LNCAP (cell line): ENCODE measurements at regions not wholly inside any gene's neighbourhood (a gene's known extent, or its start where the extent isn't known, plus 50 kb on each side); places are given as distances from the start of the nearest gene placed in this dataset.
A peak's percentile ranks its signal among the peaks of the same experiment; 100 is the strongest.

Experiments used
- TF ChIP-seq, protein P1 (sequence below): fragments of 450-650 bp; IDR thresholded peaks from 2 replicates; pipeline ENCODE4 v1.5.1; 2017; ENCODE audit warnings: mild to moderate bottlenecking

DNA sequence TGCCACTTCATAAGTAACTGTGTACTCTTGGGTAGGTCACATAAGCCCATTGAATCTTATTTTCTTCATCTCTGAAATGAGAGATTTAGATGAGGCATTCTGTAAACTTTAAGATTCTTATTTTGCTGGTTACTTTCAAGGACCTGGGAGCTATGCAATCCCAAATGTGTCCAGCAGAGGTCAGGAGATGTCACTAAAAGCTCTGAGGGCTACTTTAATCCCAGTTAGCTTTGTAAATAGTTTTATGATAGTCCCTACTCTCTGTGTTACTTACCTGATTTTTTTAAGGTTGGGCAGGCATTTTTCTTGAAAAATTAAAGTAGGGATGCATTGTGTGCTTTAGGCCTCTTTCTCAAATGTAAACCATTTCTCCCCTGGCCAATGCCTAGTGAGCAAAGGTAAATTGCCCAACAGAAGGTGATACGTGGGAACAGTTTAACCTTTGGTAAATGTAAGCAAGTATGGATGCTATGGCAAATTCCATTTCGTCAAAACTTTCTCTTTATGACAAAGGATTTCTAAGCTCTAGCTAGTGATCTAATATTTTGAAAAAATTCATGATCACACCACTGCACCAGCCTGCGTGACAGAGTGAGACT lies 57.1 kb upstream of the WSB1 start:
- TF ChIP-seq, protein P1, sequence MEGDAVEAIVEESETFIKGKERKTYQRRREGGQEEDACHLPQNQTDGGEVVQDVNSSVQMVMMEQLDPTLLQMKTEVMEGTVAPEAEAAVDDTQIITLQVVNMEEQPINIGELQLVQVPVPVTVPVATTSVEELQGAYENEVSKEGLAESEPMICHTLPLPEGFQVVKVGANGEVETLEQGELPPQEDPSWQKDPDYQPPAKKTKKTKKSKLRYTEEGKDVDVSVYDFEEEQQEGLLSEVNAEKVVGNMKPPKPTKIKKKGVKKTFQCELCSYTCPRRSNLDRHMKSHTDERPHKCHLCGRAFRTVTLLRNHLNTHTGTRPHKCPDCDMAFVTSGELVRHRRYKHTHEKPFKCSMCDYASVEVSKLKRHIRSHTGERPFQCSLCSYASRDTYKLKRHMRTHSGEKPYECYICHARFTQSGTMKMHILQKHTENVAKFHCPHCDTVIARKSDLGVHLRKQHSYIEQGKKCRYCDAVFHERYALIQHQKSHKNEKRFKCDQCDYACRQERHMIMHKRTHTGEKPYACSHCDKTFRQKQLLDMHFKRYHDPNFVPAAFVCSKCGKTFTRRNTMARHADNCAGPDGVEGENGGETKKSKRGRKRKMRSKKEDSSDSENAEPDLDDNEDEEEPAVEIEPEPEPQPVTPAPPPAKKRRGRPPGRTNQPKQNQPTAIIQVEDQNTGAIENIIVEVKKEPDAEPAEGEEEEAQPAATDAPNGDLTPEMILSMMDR = peak; percentile 94

DNA sequence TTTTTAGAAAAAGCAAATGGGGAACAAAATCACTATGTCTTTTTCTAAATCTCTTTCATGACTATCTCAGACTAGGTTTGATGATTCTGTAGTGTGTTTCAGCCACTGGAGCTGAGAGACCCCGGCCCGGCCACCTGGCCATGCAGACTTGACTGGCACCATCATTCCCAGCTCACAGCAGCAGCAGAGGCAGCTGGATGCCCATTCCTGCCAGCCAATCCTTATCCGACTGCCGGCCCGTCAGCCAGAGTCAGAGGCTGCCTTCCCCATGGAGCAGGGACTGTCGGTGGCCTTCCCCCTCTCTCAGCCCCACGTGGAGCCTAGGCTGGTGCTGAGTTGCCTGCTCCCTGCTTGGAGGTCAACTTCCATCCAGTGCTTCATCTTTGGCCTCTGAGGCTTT lies 56.0 kb upstream of the WSB1 start:
- TF ChIP-seq, protein P1 = no peak

DNA sequence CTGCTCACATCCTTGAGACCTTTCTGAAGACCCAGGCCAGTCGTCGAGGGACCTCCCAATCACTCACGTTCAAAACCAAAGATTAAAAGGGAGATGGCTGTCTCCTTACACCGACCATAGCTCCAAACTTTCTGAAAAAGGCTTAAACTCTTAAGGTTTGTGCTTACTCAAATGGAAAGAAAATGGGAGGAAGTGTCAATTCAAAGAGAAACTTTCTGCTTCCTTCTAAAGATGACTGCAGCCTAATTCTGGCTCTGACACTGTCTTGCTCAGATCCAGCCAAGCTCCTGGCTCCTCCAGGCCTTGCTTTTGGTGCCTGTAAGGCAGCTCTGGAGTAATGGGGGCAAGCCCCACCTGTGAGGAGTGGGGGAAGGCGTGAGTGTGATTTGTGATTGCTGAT lies 54.9 kb upstream of the WSB1 start:
- TF ChIP-seq, protein P1 = no peak

DNA sequence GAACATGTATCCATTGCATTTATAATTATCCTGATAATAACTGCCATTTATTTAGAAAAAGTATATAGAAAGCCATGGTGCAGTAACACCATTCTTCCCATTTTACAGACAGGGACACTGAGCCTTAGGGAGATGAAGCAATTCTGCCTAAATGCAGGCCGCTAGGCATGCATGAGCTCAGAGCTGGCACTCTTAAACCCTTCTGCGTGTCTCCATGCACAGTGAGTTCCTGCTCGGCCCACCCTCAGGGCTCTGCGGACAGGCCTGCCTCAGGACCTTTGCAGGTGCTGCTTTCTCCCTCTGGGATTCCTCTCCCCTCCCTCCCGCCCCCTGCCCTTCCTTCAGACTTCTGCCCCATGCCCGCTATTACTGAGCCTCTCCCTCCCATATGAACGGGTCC lies 54.3 kb upstream of the WSB1 start:
- TF ChIP-seq, protein P1 = no peak

DNA sequence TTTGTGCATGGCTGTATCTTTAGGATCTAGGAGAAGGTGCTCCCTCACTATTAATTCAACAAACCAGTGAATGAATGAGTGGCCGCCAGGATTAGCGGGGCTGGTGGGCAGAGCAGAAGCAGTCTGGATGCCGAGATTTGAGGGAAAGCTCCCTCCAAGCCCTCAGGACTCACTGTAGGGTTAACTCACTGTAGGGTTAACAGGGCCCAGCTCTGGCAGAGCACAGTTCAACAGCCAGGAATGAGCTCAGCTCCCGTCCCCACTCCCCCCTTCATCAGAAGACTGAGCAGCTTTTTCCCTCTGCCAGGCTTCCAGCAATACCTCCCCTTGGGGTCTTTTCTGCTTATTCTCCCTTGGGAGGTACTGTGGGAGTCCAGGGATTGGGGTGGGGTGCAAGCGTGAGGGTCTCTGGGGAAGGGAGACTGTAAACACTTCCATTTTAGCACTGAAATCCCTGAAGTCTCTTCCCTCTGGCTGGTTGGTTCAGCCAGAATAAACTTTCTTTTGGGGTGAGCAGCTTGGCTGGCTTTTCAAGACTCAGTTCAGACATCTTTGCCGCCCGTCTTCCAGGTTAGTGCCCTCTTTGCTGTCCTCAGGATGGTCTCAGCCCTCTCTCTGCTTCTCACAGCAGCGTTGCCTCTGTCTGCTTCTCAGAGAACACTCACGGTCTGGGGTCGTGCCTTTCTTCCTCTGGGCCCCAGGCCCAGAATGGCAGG lies 53.7 kb upstream of the WSB1 start:
- TF ChIP-seq, protein P1 = no peak

DNA sequence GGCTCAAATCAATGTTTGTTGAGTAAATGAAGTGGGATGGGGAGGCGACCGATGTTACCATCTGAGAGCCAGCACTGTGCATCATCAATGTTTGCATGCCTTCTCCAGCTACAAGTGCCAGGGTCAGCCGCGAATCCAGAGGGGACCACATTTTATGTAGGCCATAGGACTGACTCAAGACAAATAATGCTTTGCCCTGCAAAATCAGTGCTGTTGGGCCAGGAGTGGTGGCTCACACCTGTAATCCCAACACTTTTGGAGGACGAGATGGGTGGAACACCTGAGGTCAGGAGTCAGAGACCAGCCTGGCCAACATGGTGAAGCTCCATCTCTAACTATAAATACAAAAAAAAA lies 53.1 kb upstream of the WSB1 start:
- TF ChIP-seq, protein P1 = no peak

DNA sequence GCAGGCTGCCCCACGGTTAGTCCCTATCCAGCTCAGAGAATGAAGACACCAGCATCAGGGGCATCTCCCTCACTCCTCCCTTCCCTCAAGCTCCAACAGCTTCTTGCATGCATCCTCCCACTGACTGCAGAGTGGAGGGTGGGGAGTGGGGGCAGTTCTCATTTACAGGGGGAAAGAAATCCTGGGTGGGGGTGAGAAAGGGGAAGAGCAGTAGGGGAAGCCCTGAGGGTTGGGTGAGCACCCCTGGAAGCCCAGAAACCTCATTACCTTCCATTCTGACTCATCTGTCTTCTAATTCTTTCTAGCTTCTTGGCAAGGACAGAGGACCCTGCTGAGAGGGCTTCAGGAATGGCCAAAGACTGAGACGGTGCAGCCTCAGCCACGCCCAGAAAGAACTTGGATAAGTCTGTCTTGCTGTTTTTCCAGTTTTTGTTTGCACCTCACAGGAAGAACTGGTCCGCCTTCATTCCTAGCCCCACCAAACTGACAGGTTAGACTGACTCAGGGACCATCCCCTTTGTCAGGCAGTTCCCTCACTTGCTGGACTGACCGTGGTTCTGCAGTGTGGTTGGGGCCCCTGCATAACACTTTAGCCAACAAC lies 52.5 kb upstream of the WSB1 start:
- TF ChIP-seq, protein P1 = no peak
